ENCODE measurements at regions not wholly inside any gene's neighbourhood (a gene's known extent, or its start where the extent isn't known, plus 50 kb on each side); places are given as distances from the start of the nearest gene placed in this dataset.

GRCh38 chr3:40681658-40682055, 156.9 kb downstream of the ZNF621 start:
- no peak for TF ChIP-seq SIN3A (IDR thresholded peaks at IDR 0.05; ENCODE audit: borderline replicate concordance, insufficient read depth, low read length)
- no peak for TF ChIP-seq TAF1 (IDR thresholded peaks at IDR 0.05; ENCODE audit: borderline replicate concordance, insufficient read depth, low read length)
- no peak for TF ChIP-seq REST (IDR thresholded peaks at IDR 0.05; ENCODE audit: insufficient read depth in 1 of 2, low read depth in 2 of 2, low read length in 2 of 2)
- TF ChIP-seq FOXP2 (optimal IDR thresholded peaks at IDR 0.05; ENCODE audit: borderline replicate concordance, extremely low read depth, extremely low read length, insufficient read depth): no peak
- no peak for TF ChIP-seq POLR2AphosphoS5 (IDR thresholded peaks at IDR 0.05; ENCODE audit: low read depth, low read length)

DNA sequence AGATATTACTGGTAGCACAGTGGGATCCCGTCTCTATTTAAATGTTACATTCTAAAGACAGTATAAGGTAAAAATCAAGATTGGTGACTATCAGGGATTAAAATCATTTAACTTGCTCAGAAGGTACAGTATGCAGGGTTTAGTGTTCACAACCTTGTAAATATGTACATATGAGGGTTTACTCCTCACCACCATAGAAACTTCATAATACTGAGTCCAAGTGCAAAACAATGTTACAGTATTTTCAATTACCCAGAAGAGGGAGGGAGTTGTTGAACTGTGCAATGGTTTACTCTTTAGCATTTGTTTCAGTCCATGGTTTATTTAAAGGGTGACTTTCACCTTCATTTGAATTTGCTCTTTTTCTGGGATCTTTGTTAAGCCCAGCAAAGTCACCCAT, 165.1 kb downstream of the ZNF621 start:
- TF ChIP-seq TAF1 (IDR thresholded peaks at IDR 0.05; ENCODE audit: borderline replicate concordance, insufficient read depth, low read length) (no peak), FOXP2 (optimal IDR thresholded peaks at IDR 0.05; ENCODE audit: borderline replicate concordance, extremely low read depth, extremely low read length, insufficient read depth) (no peak), REST (IDR thresholded peaks at IDR 0.05; ENCODE audit: insufficient read depth in 1 of 2, low read depth in 2 of 2, low read length in 2 of 2) (no peak), POLR2AphosphoS5 (IDR thresholded peaks at IDR 0.05; ENCODE audit: low read depth, low read length) (no peak), SIN3A (IDR thresholded peaks at IDR 0.05; ENCODE audit: borderline replicate concordance, insufficient read depth, low read length) (no peak)

DNA sequence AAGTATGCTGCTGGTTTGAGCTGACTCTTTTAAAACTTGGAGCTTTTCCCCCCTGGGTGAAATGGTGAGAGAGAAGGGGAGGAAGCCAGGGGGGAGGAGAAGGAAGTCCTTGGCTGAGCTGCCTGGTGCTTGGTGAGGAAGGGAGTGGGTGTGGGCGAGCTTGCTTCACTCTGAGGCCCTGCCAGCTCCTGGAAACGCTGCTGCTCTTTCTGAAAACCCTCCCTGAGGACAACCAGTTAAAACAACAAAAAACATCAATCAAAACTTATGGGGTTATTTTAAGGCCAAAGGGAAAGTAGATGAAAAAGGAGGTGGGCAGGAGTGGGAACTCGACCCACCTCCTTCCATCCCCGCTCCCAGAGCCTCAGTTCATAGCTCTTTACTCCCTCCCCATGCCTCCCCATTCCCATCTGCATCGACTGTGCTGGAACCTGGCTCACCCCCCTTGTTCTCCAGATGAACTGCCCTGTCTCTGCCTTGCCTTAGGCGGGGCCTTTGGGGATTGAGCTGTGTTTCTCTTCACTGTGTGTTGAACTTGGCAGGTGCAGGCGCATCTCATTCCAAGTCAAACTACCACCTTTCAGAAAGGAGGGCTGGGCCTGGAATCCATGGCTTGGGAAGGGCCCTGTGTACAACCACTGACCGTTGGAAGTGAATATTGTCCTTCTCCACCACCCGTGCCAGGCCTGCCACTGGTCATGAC, 166.1 kb downstream of the ZNF621 start:
- TF ChIP-seq POLR2AphosphoS5 (IDR thresholded peaks at IDR 0.05; ENCODE audit: low read depth, low read length): no peak
- TF ChIP-seq FOXP2 (optimal IDR thresholded peaks at IDR 0.05; ENCODE audit: borderline replicate concordance, extremely low read depth, extremely low read length, insufficient read depth): no peak
- no peak for TF ChIP-seq REST (IDR thresholded peaks at IDR 0.05; ENCODE audit: insufficient read depth in 1 of 2, low read depth in 2 of 2, low read length in 2 of 2)
- no peak for TF ChIP-seq TAF1 (IDR thresholded peaks at IDR 0.05; ENCODE audit: borderline replicate concordance, insufficient read depth, low read length)
- no peak for TF ChIP-seq SIN3A (IDR thresholded peaks at IDR 0.05; ENCODE audit: borderline replicate concordance, insufficient read depth, low read length)

- no peak for TF ChIP-seq REST (IDR thresholded peaks at IDR 0.05; ENCODE audit: insufficient read depth in 1 of 2, low read depth in 2 of 2, low read length in 2 of 2)
- no peak for TF ChIP-seq SIN3A (IDR thresholded peaks at IDR 0.05; ENCODE audit: borderline replicate concordance, insufficient read depth, low read length)
- TF ChIP-seq FOXP2 (optimal IDR thresholded peaks at IDR 0.05; ENCODE audit: borderline replicate concordance, extremely low read depth, extremely low read length, insufficient read depth): no peak
- no peak for TF ChIP-seq TAF1 (IDR thresholded peaks at IDR 0.05; ENCODE audit: borderline replicate concordance, insufficient read depth, low read length)
- no peak for TF ChIP-seq POLR2AphosphoS5 (IDR thresholded peaks at IDR 0.05; ENCODE audit: low read depth, low read length)
Measured at GRCh38 chr3:40691452-40691861, 166.7 kb downstream of the ZNF621 start.

Data from PFSK-1 (cell line).